SK-N-SH (cell line): ENCODE measurements at regions not wholly inside any gene's neighbourhood (a gene's known extent, or its start where the extent isn't known, plus 50 kb on each side); places are given as distances from the start of the nearest gene placed in this dataset.

ENCODE experiments used
- CHD2 ChIP-seq: fragments of 150-350 bp; IDR thresholded peaks from 2 replicates; pipeline ENCODE4 v1.6.1; 2018; ENCODE audit warnings: low read length; ENCODE audit not compliant: partially characterized antibody
- GABPA ChIP-seq: IDR thresholded peaks from 2 replicates; pipeline ENCODE4 v1.4.0; 2012; ENCODE audit warnings: low read depth, mild to moderate bottlenecking
- IRF3 ChIP-seq: fragments of 150-350 bp; IDR thresholded peaks from 2 replicates; pipeline ENCODE4 v1.6.1; 2016; ENCODE audit warnings: mild to moderate bottlenecking, low read depth, low read length
- POLR2AphosphoS5 ChIP-seq: IDR thresholded peaks from 2 replicates; pipeline ENCODE4 v1.6.1; 2012; ENCODE audit warnings: low read depth, low read length
- RCOR1 ChIP-seq: fragments of 150-350 bp; IDR thresholded peaks from 2 replicates; pipeline ENCODE4 v1.6.1; 2017; ENCODE audit warnings: antibody characterized with exemption, low read length
- RFX5 ChIP-seq: IDR thresholded peaks from 2 replicates; pipeline ENCODE4 v1.6.1; 2012; ENCODE audit warnings: mild to moderate bottlenecking, improper control_type of control experiment, low read length
- RXRA ChIP-seq: IDR thresholded peaks from 2 replicates; pipeline ENCODE4 v1.4.0; 2012; ENCODE audit warnings: low read depth, mild to moderate bottlenecking, borderline replicate concordance
- SIN3A ChIP-seq: IDR thresholded peaks from 2 replicates; pipeline ENCODE4 v1.6.1; 2012; ENCODE audit warnings: low read depth, mild to moderate bottlenecking, low read length, moderate library complexity, borderline replicate concordance
- TCF12 ChIP-seq: IDR thresholded peaks from 2 replicates; pipeline ENCODE4 v1.4.0; 2012
- USF1 ChIP-seq: IDR thresholded peaks from 2 replicates; pipeline ENCODE4 v1.4.0; 2012; ENCODE audit warnings: low read depth, borderline replicate concordance
- YY1 ChIP-seq: IDR thresholded peaks from 2 replicates; pipeline ENCODE4 v1.4.0; 2012; ENCODE audit warnings: low read depth, mild to moderate bottlenecking
- ZBTB33 ChIP-seq: IDR thresholded peaks from 2 replicates; pipeline ENCODE4 v1.4.0; 2012; ENCODE audit warnings: low read depth, borderline replicate concordance
- TF ChIP-seq, protein P1 (sequence below): fragments of 200-600 bp; sonication (generic); IDR thresholded peaks from 2 replicates; pipeline ENCODE4 v1.6.1; 2017; ENCODE audit warnings: antibody characterized with exemption, mild to moderate bottlenecking, moderate library complexity
- TF ChIP-seq, protein P2 (sequence below): IDR thresholded peaks from 2 replicates; pipeline ENCODE4 v1.4.0; 2012; ENCODE audit warnings: low read depth

GRCh38 chrX:123121241-123121640 is 62.8 kb upstream of the GRIA3 start:
- TF ChIP-seq, protein P1, sequence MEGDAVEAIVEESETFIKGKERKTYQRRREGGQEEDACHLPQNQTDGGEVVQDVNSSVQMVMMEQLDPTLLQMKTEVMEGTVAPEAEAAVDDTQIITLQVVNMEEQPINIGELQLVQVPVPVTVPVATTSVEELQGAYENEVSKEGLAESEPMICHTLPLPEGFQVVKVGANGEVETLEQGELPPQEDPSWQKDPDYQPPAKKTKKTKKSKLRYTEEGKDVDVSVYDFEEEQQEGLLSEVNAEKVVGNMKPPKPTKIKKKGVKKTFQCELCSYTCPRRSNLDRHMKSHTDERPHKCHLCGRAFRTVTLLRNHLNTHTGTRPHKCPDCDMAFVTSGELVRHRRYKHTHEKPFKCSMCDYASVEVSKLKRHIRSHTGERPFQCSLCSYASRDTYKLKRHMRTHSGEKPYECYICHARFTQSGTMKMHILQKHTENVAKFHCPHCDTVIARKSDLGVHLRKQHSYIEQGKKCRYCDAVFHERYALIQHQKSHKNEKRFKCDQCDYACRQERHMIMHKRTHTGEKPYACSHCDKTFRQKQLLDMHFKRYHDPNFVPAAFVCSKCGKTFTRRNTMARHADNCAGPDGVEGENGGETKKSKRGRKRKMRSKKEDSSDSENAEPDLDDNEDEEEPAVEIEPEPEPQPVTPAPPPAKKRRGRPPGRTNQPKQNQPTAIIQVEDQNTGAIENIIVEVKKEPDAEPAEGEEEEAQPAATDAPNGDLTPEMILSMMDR = no peak
- TF ChIP-seq, protein P2, sequence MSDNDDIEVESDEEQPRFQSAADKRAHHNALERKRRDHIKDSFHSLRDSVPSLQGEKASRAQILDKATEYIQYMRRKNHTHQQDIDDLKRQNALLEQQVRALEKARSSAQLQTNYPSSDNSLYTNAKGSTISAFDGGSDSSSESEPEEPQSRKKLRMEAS = no peak
- TF ChIP-seq CHD2 = no peak
- TF ChIP-seq GABPA = no peak
- no peak for TF ChIP-seq POLR2AphosphoS5
- TF ChIP-seq YY1 = no peak
- TF ChIP-seq RCOR1 = no peak
- TF ChIP-seq RXRA = no peak
- TF ChIP-seq SIN3A = no peak
- TF ChIP-seq ZBTB33 = no peak
- no peak for TF ChIP-seq TCF12
- no peak for TF ChIP-seq RFX5
- no peak for TF ChIP-seq USF1
- no peak for TF ChIP-seq IRF3
